Left renal cortex interstitium (tissue), 4 donors: ENCODE measurements at regions not wholly inside any gene's neighbourhood (a gene's known extent, or its start where the extent isn't known, plus 50 kb on each side); places are given as distances from the start of the nearest gene placed in this dataset.

ENCODE experiments used
- DNase-seq, 4 donors: peaks; one replicate each; pipeline ENCODE4 v3.0.0-alpha.2; 2013; ENCODE audit warnings: low read depth in 4 of 4, low spot score in 2 of 4, missing footprints in 1 of 4

GRCh38 chr4:107255596-107255995, 219.5 kb upstream of the DKK2 start:
- DNase-seq: no peak

GRCh38 chr4:107255114-107255513, 219.0 kb upstream of the DKK2 start:
- DNase-seq: no peak

GRCh38 chr4:107253579-107254068, 217.5 kb upstream of the DKK2 start:
- no peak for DNase-seq

GRCh38 chr4:107253090-107253489, 217.0 kb upstream of the DKK2 start:
- DNase-seq: no peak

- DNase-seq: no peak
Observed at GRCh38 chr4:107252571-107252970, 216.5 kb upstream of the DKK2 start.

- DNase-seq: no peak
Observed at GRCh38 chr4:107248571-107248970, 212.5 kb upstream of the DKK2 start.

GRCh38 chr4:107247738-107248137, 211.6 kb upstream of the DKK2 start:
- DNase-seq: no peak

GRCh38 chr4:107246761-107247160, 210.6 kb upstream of the DKK2 start:
- DNase-seq: no peak

GRCh38 chr4:107243141-107243781, 207.1 kb upstream of the DKK2 start:
- no peak for DNase-seq

GRCh38 chr4:107220976-107221375, 184.9 kb upstream of the DKK2 start:
- no peak for DNase-seq

GRCh38 chr4:107219681-107220080, 183.6 kb upstream of the DKK2 start:
- DNase-seq: no peak

GRCh38 chr4:107216379-107216778, 180.3 kb upstream of the DKK2 start:
- DNase-seq: no peak

- DNase-seq: no peak
Observed at GRCh38 chr4:107215222-107215621, 179.1 kb upstream of the DKK2 start.

- no peak for DNase-seq
Observed at GRCh38 chr4:107213880-107214279, 177.8 kb upstream of the DKK2 start.

- no peak for DNase-seq
Observed at GRCh38 chr4:107213410-107213809, 177.3 kb upstream of the DKK2 start.

GRCh38 chr4:107212565-107212964, 176.5 kb upstream of the DKK2 start:
- DNase-seq: no peak

GRCh38 chr4:107210450-107211239, 174.5 kb upstream of the DKK2 start:
- DNase-seq: no peak

GRCh38 chr4:107203733-107204132, 167.6 kb upstream of the DKK2 start:
- no peak for DNase-seq

GRCh38 chr4:107202744-107203143, 166.6 kb upstream of the DKK2 start:
- DNase-seq: no peak

- no peak for DNase-seq
Observed at GRCh38 chr4:107197121-107197520, 161.0 kb upstream of the DKK2 start.

GRCh38 chr4:107196312-107196711, 160.2 kb upstream of the DKK2 start:
- DNase-seq: no peak

GRCh38 chr4:107194005-107194404, 157.9 kb upstream of the DKK2 start:
- DNase-seq: no peak
